Esophagus squamous epithelium (tissue), 5 donors: ENCODE measurements at regions not wholly inside any gene's neighbourhood (a gene's known extent, or its start where the extent isn't known, plus 50 kb on each side); places are given as distances from the start of the nearest gene placed in this dataset.

Source experiments
- DNase-seq: peaks from one replicate; lab custom pipeline; 2025; lab: John Stamatoyannopoulos, UW
- H3K27ac ChIP-seq, 4 donors: fragments of 200-600 bp; sonication (generic); one replicate each; pipeline ENCODE4 v1.5.1; 2016 to 2019; ENCODE audit warnings: mild to moderate bottlenecking in 1 of 4
- H3K27me3 ChIP-seq, 4 donors: fragments of 200-600 bp; sonication (generic); 1 replicate in 3 of 4; 2 replicates in 1 of 4; pipeline versions ENCODE4 v1.5.1 to v1.6.0; 2017 to 2021; ENCODE audit warnings: antibody characterized with exemption in 1 of 4
- H3K36me3 ChIP-seq, 3 donors: fragments of 200-600 bp; sonication (generic); one replicate each; pipeline ENCODE4 v1.5.1; 2016 to 2019
- H3K4me1 ChIP-seq, 3 donors: fragments of 200-600 bp; sonication (generic); one replicate each; pipeline ENCODE4 v1.5.1; 2017 to 2019
- H3K4me3 ChIP-seq, 4 donors: fragments of 200-600 bp; sonication (generic); 1 replicate in 3 of 4; 2 replicates in 1 of 4; pipeline ENCODE4 v1.5.1; 2016 to 2019; ENCODE audit warnings: mild to moderate bottlenecking in 2 of 4, moderate library complexity in 1 of 4
- H3K9me3 ChIP-seq, 3 donors: fragments of 200-600 bp; sonication (generic); one replicate each; pipeline ENCODE4 v1.5.1; 2016 to 2019
- CTCF ChIP-seq, 6 experiments: fragments of 450-650 bp in 4 of 6; fragments of 200-600 bp in 2 of 6; sonication (generic) in 2 of 6; IDR thresholded peaks; one replicate each; pipeline ENCODE4 v1.5.1; 2016 to 2019; ENCODE audit warnings: antibody characterized with exemption in 6 of 6, mild to moderate bottlenecking in 4 of 6, moderate library complexity in 4 of 6
- POLR2A ChIP-seq, 4 donors: fragments of 450-650 bp; IDR thresholded peaks; one replicate each; pipeline ENCODE4 v1.6.1; 2017; ENCODE audit warnings: antibody characterized with exemption in 4 of 4, mild to moderate bottlenecking in 4 of 4, moderate library complexity in 3 of 4
- WGBS, 2 donors: methylation state at CpG; one replicate each; pipeline ENCODE4 v1.1.5; 2018; 5-methylcytosine and 5-hydroxymethylcytosine counted together
- intact Hi-C: fragments of 100-400 bp; cut with DNase I; formaldehyde crosslinking; loops from one replicate; pipeline ENCODE4 v1.15.0; 2022
- donor health status: DM: yes; HTN: yes; CAD: no.

DNA sequence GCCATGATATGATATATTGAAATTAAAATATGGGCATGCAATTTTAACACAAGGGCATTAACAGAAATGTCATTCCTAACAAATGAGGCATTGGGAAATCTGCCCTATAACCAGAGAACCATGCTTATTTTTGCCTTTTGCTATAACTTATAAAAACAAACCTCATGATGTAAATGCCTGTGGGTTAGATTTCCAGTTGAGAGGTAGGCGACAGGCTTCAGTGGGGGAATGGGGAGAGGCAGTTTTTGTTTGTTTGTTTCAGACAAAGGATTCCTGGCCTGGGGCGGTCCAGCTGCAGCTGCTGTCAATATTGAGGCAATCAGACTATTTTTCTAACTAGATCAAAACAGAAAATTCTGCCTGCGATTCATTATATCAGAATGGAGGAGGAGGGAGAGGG, 490.4 kb upstream of the CFAP20DC start:
- intact Hi-C loops, result no loop called here
- Histone ChIP-seq H3K27ac (no peak overlapping the region), H3K9me3 (no peaks in the 10 kb centered on the region), H3K27me3 (no peaks in the 10 kb centered on the region), H3K36me3 (no peaks in the 10 kb centered on the region), H3K4me3 (no peak overlapping the region), H3K4me1 (peaks cover 0 to 4% (median 0%) of the 10 kb centered on the region in 3 donors)
- 69 to 72% methylated on average over 3 of the region's 3 CpGs for WGBS, 2 donors
- no peak for TF ChIP-seq CTCF (IDR thresholded peaks at IDR 0.05)
- DNase-seq, result no peak

DNA sequence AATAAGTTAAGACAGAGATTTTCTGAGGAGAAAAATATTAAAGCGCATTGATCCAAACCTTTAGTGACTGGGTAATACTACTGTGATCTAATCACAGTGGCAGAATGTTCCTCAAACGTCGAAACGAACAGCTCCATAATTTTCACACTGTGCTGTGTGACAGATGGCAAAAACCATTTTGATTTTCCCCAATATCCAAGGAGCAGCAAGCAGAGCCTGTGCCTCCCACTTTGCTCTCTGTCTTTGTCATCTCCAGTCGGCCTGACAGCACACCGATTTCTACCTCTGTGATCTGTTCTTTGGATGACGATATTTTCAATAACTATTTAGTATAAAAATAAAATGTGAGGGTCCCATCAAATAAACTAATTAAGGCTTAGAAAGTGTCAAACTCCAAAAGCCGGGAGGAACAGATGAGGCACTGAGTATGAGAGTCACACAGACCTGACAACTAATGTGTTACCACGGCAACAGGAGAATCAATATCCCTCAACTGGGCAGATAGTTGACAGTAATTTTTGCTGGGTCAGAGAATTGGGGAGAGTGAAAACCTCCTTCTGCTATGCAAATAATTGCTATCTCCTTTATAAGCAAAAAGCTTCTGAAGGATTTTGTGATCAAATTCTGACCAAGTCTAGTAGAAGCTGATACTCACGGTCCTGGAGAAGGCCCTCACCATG, 489.1 kb upstream of the CFAP20DC start:
- H3K27me3 ChIP-seq, result no peaks in the 10 kb centered on the region
- H3K4me3 ChIP-seq, result no peak overlapping the region
- TF ChIP-seq CTCF (IDR thresholded peaks at IDR 0.05), result no peak
- no peak for TF ChIP-seq POLR2A (IDR thresholded peaks at IDR 0.05)
- H3K36me3 ChIP-seq, result no peaks in the 10 kb centered on the region
- no peaks in the 10 kb centered on the region for H3K4me1 ChIP-seq
- no peaks in the 10 kb centered on the region for H3K9me3 ChIP-seq
- WGBS, 2 donors, result 86 to 94% methylated on average over 9 to 10 of the region's 10 CpGs
- no peak for DNase-seq
- H3K27ac ChIP-seq, result no peak overlapping the region
- intact Hi-C loops, result no loop called here

DNA sequence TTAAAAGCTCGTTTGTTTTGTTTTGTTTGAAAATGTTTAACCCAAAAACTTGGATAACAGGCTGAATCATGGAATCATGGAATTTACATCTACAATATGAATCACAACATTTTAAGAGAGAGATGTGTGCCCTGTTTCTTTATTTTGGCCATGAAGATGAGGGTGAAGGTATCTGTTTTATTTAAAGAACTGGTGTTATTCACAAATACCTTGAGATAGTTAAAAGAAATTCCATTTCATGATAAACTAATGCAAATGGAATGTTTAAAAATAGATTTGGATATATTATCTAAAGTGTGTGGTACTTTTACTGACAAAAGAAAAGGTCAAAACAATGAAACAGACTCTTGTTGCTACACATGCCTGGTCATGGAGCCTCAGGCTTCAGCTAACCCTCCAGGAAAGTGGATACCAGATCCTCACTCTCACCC, 486.0 kb upstream of the CFAP20DC start:
- Histone ChIP-seq H3K27ac (no peak overlapping the region), H3K27me3 (no peaks in the 10 kb centered on the region), H3K9me3 (no peaks in the 10 kb centered on the region), H3K4me1 (no peaks in the 10 kb centered on the region), H3K36me3 (no peaks in the 10 kb centered on the region), H3K4me3 (no peak overlapping the region)
- WGBS, 2 donors, result 21 to 31% methylated on average over 1 of the region's 1 CpG
- intact Hi-C loops, result no loop called here
- TF ChIP-seq CTCF (IDR thresholded peaks at IDR 0.05) (no peak), POLR2A (IDR thresholded peaks at IDR 0.05) (no peak)
- DNase-seq, result no peak

DNA sequence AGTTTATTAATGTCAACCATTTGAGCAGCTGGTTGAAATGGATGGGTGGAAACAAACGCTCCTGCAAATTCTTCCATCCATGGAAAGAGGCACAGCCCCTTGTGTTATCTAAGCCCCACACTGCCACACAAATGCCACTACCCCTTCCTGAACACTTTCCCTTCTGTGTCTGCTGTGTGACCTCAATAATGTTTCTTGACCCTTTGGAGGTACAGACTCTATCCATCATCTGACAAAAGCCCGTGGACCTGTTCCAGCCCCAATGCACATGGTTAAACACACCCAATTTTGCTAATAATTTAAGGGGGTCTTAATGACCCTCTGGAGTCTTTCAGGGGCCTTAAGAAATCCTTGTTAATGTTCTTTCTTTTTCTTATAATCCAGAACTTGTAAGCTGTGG, 482.2 kb upstream of the CFAP20DC start:
- intact Hi-C loops, result no loop called here
- Histone ChIP-seq H3K9me3 (no peaks in the 10 kb centered on the region), H3K36me3 (no peaks in the 10 kb centered on the region), H3K27ac (no peak overlapping the region), H3K4me3 (no peak overlapping the region), H3K4me1 (no peaks in the 10 kb centered on the region), H3K27me3 (no peaks in the 10 kb centered on the region)
- no peak for TF ChIP-seq POLR2A (IDR thresholded peaks at IDR 0.05)
- no peak for TF ChIP-seq CTCF (IDR thresholded peaks at IDR 0.05)
- DNase-seq, result no peak
- 59 to 69% methylated on average over 2 of the region's 2 CpGs for whole genome bisulfite sequencing, 2 donors

GRCh38 chr3:59531066-59531745, 481.4 kb upstream of the CFAP20DC start:
- H3K27me3 ChIP-seq, result no peaks in the 10 kb centered on the region
- intact Hi-C loops, result no loop called here
- H3K9me3 ChIP-seq, result no peaks in the 10 kb centered on the region
- TF ChIP-seq POLR2A (IDR thresholded peaks at IDR 0.05), result no peak
- no peak for TF ChIP-seq CTCF (IDR thresholded peaks at IDR 0.05)
- no peak overlapping the region for H3K4me3 ChIP-seq
- WGBS, 2 donors, result 38 to 41% methylated on average over 3 of the region's 3 CpGs
- DNase-seq, result no peak
- H3K4me1 ChIP-seq, result no peaks in the 10 kb centered on the region
- no peaks in the 10 kb centered on the region for H3K36me3 ChIP-seq
- H3K27ac ChIP-seq, result no peak overlapping the region
